AG04449 (cell line): ENCODE measurements at regions not wholly inside any gene's neighbourhood (a gene's known extent, or its start where the extent isn't known, plus 50 kb on each side); places are given as distances from the start of the nearest gene placed in this dataset.

ENCODE experiments used
- CTCF ChIA-PET: fragments of 350-600 bp; formaldehyde crosslinking; extraction: SDS; loops from one replicate; lab custom pipeline; 2021; ENCODE audit warnings: antibody characterized with exemption; lab: Yijun Ruan, JAX
- POLR2A ChIA-PET: fragments of 400-600, 350-600 bp; formaldehyde crosslinking; extraction: SDS; loops from one replicate; lab custom pipeline; 2020; ENCODE audit warnings: antibody characterized with exemption, inconsistent platforms; lab: Yijun Ruan, JAX
- DNase-seq: peaks from one replicate; pipeline ENCODE4 v3.0.0-alpha.2; 2010; ENCODE audit warnings: low read depth, low spot score
- H3K4me3 ChIP-seq: 2 replicates; pipeline ENCODE4 v1.5.1; 2011; ENCODE audit warnings: low read depth, mild to moderate bottlenecking, control low read depth, low read length
- TF ChIP-seq, protein P1 (sequence below): IDR thresholded peaks from one replicate; pipeline ENCODE4 v1.5.1; 2011; ENCODE audit warnings: mild to moderate bottlenecking, moderate library complexity, low read length, control low read depth, inconsistent platforms; ENCODE audit not compliant: insufficient read depth; ENCODE audit errors: missing control alignments

DNA sequence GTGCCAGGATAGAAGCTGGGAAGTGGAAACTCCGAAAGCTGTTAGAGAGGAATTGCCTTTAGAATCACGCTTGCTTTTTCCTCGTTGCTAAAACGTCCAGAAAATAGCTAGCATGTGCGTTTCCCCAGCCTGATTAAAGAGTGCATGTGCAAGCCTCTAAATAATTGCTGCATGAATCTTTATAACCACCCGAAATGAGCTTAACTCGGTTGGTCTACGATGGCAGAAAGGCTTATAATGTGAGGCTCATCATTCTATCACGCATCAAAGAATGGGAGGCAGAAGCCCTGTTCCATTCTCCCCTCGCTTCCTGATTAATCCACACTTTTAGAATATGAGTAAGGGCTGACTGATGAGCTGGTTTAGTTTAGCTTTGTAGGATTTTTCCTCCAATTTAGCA is 394.6 kb upstream of the WWC1 start:
- TF ChIP-seq, protein P1, sequence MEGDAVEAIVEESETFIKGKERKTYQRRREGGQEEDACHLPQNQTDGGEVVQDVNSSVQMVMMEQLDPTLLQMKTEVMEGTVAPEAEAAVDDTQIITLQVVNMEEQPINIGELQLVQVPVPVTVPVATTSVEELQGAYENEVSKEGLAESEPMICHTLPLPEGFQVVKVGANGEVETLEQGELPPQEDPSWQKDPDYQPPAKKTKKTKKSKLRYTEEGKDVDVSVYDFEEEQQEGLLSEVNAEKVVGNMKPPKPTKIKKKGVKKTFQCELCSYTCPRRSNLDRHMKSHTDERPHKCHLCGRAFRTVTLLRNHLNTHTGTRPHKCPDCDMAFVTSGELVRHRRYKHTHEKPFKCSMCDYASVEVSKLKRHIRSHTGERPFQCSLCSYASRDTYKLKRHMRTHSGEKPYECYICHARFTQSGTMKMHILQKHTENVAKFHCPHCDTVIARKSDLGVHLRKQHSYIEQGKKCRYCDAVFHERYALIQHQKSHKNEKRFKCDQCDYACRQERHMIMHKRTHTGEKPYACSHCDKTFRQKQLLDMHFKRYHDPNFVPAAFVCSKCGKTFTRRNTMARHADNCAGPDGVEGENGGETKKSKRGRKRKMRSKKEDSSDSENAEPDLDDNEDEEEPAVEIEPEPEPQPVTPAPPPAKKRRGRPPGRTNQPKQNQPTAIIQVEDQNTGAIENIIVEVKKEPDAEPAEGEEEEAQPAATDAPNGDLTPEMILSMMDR = no peak
- POLR2A ChIA-PET = interaction anchor here (0.6 kb wide), 1 partner anchor 43 kb away, joined by 3 read pairs; no protein-coding TSS in a partner anchor
- CTCF ChIA-PET = interaction anchor here (0.9 to 2.8 kb wide), 5 partner anchors 9 to 127 kb away, joined by 3 to 13 read pairs (median 4); no protein-coding TSS in a partner anchor
- DNase-seq = no peak
- no peak overlapping the region for H3K4me3 ChIP-seq

DNA sequence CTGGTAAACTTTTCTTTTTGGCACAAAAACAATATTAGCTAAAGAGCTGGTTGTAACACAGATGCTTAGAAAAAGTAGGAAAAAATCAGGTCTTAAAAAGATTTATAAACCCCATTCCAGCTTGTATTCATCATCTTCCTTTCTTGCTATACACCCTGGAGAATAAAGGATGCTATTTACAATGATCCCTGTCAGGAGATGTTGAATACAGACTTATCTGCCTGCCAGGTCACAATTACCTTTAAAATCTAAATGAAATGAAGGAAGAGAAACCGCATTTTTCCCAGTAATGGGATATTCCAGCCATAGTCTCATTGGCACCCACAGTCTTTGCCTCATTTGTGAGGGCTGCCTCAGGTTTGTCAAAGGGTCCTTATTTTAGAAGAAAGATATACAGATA is 394.1 kb upstream of the WWC1 start:
- CTCF ChIA-PET = interaction anchor here (0.9 to 2.8 kb wide), 5 partner anchors 9 to 127 kb away, joined by 3 to 13 read pairs (median 4); no protein-coding TSS in a partner anchor
- TF ChIP-seq, protein P1 = no peak
- H3K4me3 ChIP-seq = no peak overlapping the region
- POLR2A ChIA-PET = interaction anchor here (0.7 kb wide), 1 partner anchor 22 kb away, joined by 3 read pairs; no protein-coding TSS in a partner anchor
- no peak for DNase-seq

DNA sequence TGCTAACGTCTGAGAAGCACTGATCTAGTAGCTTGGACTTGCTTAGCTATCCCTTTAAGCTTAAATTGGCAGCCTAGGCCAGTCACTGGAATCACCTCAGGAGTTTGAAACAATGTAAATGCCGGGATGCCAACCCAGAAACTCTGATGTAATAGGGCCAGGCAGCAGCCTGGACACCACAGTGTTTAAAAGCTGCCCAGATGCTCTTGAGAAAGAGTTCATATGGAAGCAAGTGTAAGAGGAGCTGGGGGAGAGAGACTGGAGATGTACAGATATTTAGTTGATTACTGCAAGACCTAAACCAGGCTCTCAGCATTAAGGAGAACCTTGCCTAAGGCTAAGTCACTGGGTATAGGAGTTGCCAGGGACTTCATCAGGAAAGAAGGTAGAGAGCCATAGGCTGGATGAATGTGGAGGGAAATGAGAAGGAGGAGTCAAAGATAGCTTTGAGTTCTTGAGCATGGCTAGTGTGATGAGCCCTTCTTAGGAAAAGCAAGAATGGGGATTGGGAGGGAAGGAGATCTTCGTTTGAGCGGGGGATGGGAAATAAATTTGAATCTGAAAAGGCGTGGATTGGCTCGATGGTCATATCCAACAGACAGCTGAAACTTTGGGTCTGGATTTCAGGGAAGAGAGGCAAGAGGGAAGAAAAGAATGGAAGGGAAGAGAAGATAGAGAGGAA is 392.9 kb upstream of the WWC1 start:
- H3K4me3 ChIP-seq = no peak overlapping the region
- ChIA-PET CTCF (interaction anchor here (1.2 to 1.3 kb wide), 2 partner anchors 13 to 15 kb away, joined by 3 to 4 read pairs; no protein-coding TSS in a partner anchor), POLR2A (interaction anchor here (0.5 to 1.0 kb wide), 2 partner anchors 48 to 63 kb away, joined by 3 read pairs; no protein-coding TSS in a partner anchor)
- DNase-seq = no peak
- TF ChIP-seq, protein P1 = no peak

DNA sequence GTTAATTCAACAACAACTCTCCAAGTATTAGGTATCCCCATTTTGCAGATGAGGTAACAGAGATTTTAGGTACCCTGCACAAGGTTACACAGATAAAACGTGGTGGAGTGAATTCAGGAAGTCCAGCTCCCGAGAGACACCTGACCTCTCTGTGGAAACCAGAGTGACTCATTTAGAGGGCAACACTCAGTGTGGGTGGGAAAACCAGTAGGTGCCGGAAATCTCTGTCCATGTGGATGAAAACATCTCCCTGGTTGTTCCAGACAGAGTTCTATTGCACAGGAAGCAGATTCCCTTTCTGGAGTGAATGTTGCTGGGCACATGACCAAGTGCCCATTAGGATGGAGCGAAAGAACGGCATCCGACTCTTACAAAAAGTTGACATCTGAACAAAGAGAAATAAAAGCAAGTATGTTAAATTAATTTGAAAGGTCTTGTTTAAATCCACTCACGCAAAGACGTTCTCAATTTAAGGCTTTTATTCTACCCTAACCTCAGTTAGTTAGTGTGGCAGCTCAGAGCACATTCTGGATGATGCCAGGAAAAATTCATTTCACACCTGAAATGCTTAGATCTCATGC is 391.9 kb upstream of the WWC1 start:
- DNase-seq = no peak
- POLR2A ChIA-PET = no interaction called here
- TF ChIP-seq, protein P1 = no peak
- no peak overlapping the region for H3K4me3 ChIP-seq
- CTCF ChIA-PET = interaction anchor here (1.3 kb wide), 1 partner anchor 12 kb away, joined by 4 read pairs; no protein-coding TSS in a partner anchor

DNA sequence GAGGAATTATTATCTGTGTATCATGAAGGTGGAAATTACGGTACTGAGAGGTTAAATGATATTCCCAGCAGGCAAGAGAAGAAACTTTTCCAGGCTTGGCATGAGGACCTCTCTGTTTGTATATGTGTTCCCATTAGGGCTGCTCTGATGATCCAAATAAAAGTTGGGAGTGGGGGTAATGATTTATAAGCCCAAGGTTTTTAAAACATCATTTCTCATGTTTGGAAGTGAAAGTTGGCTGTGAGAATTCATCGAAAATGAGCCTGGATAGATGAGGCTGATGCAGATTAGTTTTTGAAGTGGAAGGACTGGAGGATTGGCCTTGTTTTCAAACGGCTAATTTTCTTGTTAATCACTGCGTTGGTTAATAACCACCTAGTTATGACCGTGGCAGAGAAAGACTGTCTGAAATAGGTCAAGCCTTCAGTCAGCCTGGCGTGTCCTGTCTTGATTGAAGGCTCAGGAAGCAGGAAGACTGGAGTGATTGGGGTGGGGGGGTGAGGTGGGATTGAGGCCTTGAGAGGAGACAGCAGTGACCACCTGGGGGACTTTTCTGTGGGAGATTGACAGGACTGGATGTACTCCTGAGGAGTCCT is 391.0 kb upstream of the WWC1 start:
- ChIA-PET CTCF (no interaction called here), POLR2A (no interaction called here)
- no peak overlapping the region for H3K4me3 ChIP-seq
- no peak for DNase-seq
- TF ChIP-seq, protein P1 = no peak

DNA sequence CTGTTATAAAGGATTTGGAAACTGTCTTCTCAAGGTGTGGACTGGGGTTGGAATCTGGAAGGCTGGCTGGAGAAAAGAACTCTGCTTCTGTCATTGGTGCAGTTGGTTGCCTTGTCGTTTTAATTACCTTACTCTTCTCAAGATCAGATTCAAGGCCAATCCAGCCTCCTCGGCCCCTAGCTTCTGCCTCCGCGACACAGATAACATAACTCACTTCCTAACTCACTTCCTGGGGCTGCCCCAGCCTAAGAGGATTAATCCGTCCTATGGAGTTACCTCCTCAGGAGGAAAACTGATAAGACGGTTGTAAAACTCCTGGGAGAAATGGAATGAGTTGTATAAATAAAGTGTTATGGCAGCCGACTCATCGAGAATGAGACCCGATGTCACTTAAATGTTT is 389.1 kb upstream of the WWC1 start:
- no peak for DNase-seq
- ChIA-PET CTCF (interaction anchor here (1.1 kb wide), 1 partner anchor 63 kb away, joined by 3 read pairs; no protein-coding TSS in a partner anchor), POLR2A (no interaction called here)
- TF ChIP-seq, protein P1 = no peak
- no peak overlapping the region for H3K4me3 ChIP-seq
